ENCODE measurements at regions not wholly inside any gene's neighbourhood (a gene's known extent, or its start where the extent isn't known, plus 50 kb on each side); places are given as distances from the start of the nearest gene placed in this dataset.
A peak's percentile ranks its signal among the peaks of the same experiment; 100 is the strongest.
"Not testable (repeated sequence)": the region's sequence is repeated elsewhere in the genome, so short reads cannot be mapped to it uniquely, and the experiment has no call there.

- Histone ChIP-seq H3K36me3 (ENCODE audit: control insufficient read depth, insufficient read depth, low read length) (no peaks in the 10 kb centered on the region), H3K4me1 (ENCODE audit: control insufficient read depth, insufficient read depth, low read length, poor library complexity, severe bottlenecking) (no peaks in the 10 kb centered on the region), H3K27ac (ENCODE audit: low read depth, low read length, severe bottlenecking) (no peak overlapping the region), H3K4me3 (ENCODE audit: extremely low read depth, insufficient read depth, low read length, poor library complexity, severe bottlenecking) (no peak overlapping the region), H3K9me3 (ENCODE audit: control insufficient read depth, low read length) (no peaks in the 10 kb centered on the region)
- 82 to 100% methylated on average over 1 to 2 of the region's 2 CpGs for WGBS, 2 experiments (ENCODE audit: insufficient coverage in 2 of 2)
These were observed 104.0 kb upstream of the ZEB1 start for GRCh38 chr10:31215052-31215451.

- H3K36me3 ChIP-seq (ENCODE audit: control insufficient read depth, insufficient read depth, low read length) = no peaks in the 10 kb centered on the region
- H3K27ac ChIP-seq (ENCODE audit: low read depth, low read length, severe bottlenecking) = no peak overlapping the region
- no CpG with 5 or more reads among the region's 1 CpG for WGBS, 2 experiments (ENCODE audit: insufficient coverage in 2 of 2)
- no peaks in the 10 kb centered on the region for H3K9me3 ChIP-seq (ENCODE audit: control insufficient read depth, low read length)
- H3K4me3 ChIP-seq (ENCODE audit: extremely low read depth, insufficient read depth, low read length, poor library complexity, severe bottlenecking) = no peak overlapping the region
- H3K4me1 ChIP-seq (ENCODE audit: control insufficient read depth, insufficient read depth, low read length, poor library complexity, severe bottlenecking) = no peaks in the 10 kb centered on the region
These were observed 99.7 kb upstream of the ZEB1 start for GRCh38 chr10:31219306-31219705.

- not testable (repeated sequence) for H3K9me3 ChIP-seq (ENCODE audit: control insufficient read depth, low read length); H3K27ac ChIP-seq (ENCODE audit: low read depth, low read length, severe bottlenecking); H3K4me3 ChIP-seq (ENCODE audit: extremely low read depth, insufficient read depth, low read length, poor library complexity, severe bottlenecking); H3K4me1 ChIP-seq (ENCODE audit: control insufficient read depth, insufficient read depth, low read length, poor library complexity, severe bottlenecking); H3K36me3 ChIP-seq (ENCODE audit: control insufficient read depth, insufficient read depth, low read length)
- 33% methylated on average over 1 of the region's 4 CpGs; no CpG with 5 or more reads in 1 of the 2 experiments for WGBS, 2 experiments (ENCODE audit: insufficient coverage in 2 of 2)
These were observed 90.2 kb upstream of the ZEB1 start for GRCh38 chr10:31228780-31229179.

- Histone ChIP-seq H3K36me3 (ENCODE audit: control insufficient read depth, insufficient read depth, low read length) (no peaks in the 10 kb centered on the region), H3K27ac (ENCODE audit: low read depth, low read length, severe bottlenecking) (no peak overlapping the region), H3K9me3 (ENCODE audit: control insufficient read depth, low read length) (no peaks in the 10 kb centered on the region), H3K4me3 (ENCODE audit: extremely low read depth, insufficient read depth, low read length, poor library complexity, severe bottlenecking) (no peak overlapping the region), H3K4me1 (ENCODE audit: control insufficient read depth, insufficient read depth, low read length, poor library complexity, severe bottlenecking) (no peaks in the 10 kb centered on the region)
- WGBS, 2 experiments (ENCODE audit: insufficient coverage in 2 of 2) = 73% methylated on average over 1 of the region's 1 CpG; no CpG with 5 or more reads in 1 of the 2 experiments
These were observed 79.1 kb upstream of the ZEB1 start for GRCh38 chr10:31239961-31240360.

GRCh38 chr10:31242902-31243301 is 76.1 kb upstream of the ZEB1 start:
- Histone ChIP-seq H3K27ac (ENCODE audit: low read depth, low read length, severe bottlenecking) (peak overlapping the region; percentile 46), H3K9me3 (ENCODE audit: control insufficient read depth, low read length) (no peaks in the 10 kb centered on the region), H3K4me1 (ENCODE audit: control insufficient read depth, insufficient read depth, low read length, poor library complexity, severe bottlenecking) (no peaks in the 10 kb centered on the region), H3K36me3 (ENCODE audit: control insufficient read depth, insufficient read depth, low read length) (no peaks in the 10 kb centered on the region), H3K4me3 (ENCODE audit: extremely low read depth, insufficient read depth, low read length, poor library complexity, severe bottlenecking) (no peak overlapping the region)
- 60% methylated on average over 1 of the region's 1 CpG; no CpG with 5 or more reads in 1 of the 2 experiments for WGBS, 2 experiments (ENCODE audit: insufficient coverage in 2 of 2)

- no CpG with 5 or more reads among the region's 4 CpGs for WGBS, 2 experiments (ENCODE audit: insufficient coverage in 2 of 2)
- not testable (repeated sequence) for H3K36me3 ChIP-seq (ENCODE audit: control insufficient read depth, insufficient read depth, low read length); H3K27ac ChIP-seq (ENCODE audit: low read depth, low read length, severe bottlenecking); H3K4me1 ChIP-seq (ENCODE audit: control insufficient read depth, insufficient read depth, low read length, poor library complexity, severe bottlenecking); H3K4me3 ChIP-seq (ENCODE audit: extremely low read depth, insufficient read depth, low read length, poor library complexity, severe bottlenecking); H3K9me3 ChIP-seq (ENCODE audit: control insufficient read depth, low read length)
These were observed 67.9 kb upstream of the ZEB1 start for GRCh38 chr10:31251118-31251517.

- H3K27ac ChIP-seq (ENCODE audit: low read depth, low read length, severe bottlenecking) = no peak overlapping the region
- H3K9me3 ChIP-seq (ENCODE audit: control insufficient read depth, low read length) = no peaks in the 10 kb centered on the region
These were observed 65.8 kb upstream of the ZEB1 start for GRCh38 chr10:31253237-31253636.

GRCh38 chr10:31261511-31262311 is 57.3 kb upstream of the ZEB1 start:
- Histone ChIP-seq H3K4me3 (ENCODE audit: extremely low read depth, insufficient read depth, low read length, poor library complexity, severe bottlenecking) (no peak overlapping the region), H3K4me1 (ENCODE audit: control insufficient read depth, insufficient read depth, low read length, poor library complexity, severe bottlenecking) (no peaks in the 10 kb centered on the region), H3K27ac (ENCODE audit: low read depth, low read length, severe bottlenecking) (peak overlapping the region; percentile 33), H3K9me3 (ENCODE audit: control insufficient read depth, low read length) (no peaks in the 10 kb centered on the region), H3K36me3 (ENCODE audit: control insufficient read depth, insufficient read depth, low read length) (no peaks in the 10 kb centered on the region)
- WGBS, 2 experiments (ENCODE audit: insufficient coverage in 2 of 2) = 87 to 90% methylated on average over 4 of the region's 6 CpGs

More at GRCh38 chr10:31253237-31253636, 65.8 kb upstream of the ZEB1 start:
- Histone ChIP-seq H3K4me1 (ENCODE audit: control insufficient read depth, insufficient read depth, low read length, poor library complexity, severe bottlenecking) (no peaks in the 10 kb centered on the region), H3K36me3 (ENCODE audit: control insufficient read depth, insufficient read depth, low read length) (no peaks in the 10 kb centered on the region), H3K4me3 (ENCODE audit: extremely low read depth, insufficient read depth, low read length, poor library complexity, severe bottlenecking) (no peak overlapping the region)
- WGBS, 2 experiments (ENCODE audit: insufficient coverage in 2 of 2) = no CpG with 5 or more reads among the region's 1 CpG

GRCh38 chr10:31262672-31263071 is 56.3 kb upstream of the ZEB1 start:
- whole genome bisulfite sequencing, 2 experiments (ENCODE audit: insufficient coverage in 2 of 2) = no CpG with 5 or more reads among the region's 2 CpGs
- no peak overlapping the region for H3K27ac ChIP-seq (ENCODE audit: low read depth, low read length, severe bottlenecking)
- no peaks in the 10 kb centered on the region for H3K36me3 ChIP-seq (ENCODE audit: control insufficient read depth, insufficient read depth, low read length)
- H3K4me3 ChIP-seq (ENCODE audit: extremely low read depth, insufficient read depth, low read length, poor library complexity, severe bottlenecking) = no peak overlapping the region
- no peaks in the 10 kb centered on the region for H3K9me3 ChIP-seq (ENCODE audit: control insufficient read depth, low read length)
- H3K4me1 ChIP-seq (ENCODE audit: control insufficient read depth, insufficient read depth, low read length, poor library complexity, severe bottlenecking) = no peaks in the 10 kb centered on the region

GRCh38 chr10:31263903-31264302 is 55.1 kb upstream of the ZEB1 start:
- H3K4me1 ChIP-seq (ENCODE audit: control insufficient read depth, insufficient read depth, low read length, poor library complexity, severe bottlenecking) = no peaks in the 10 kb centered on the region
- H3K9me3 ChIP-seq (ENCODE audit: control insufficient read depth, low read length) = no peaks in the 10 kb centered on the region
- no peak overlapping the region for H3K4me3 ChIP-seq (ENCODE audit: extremely low read depth, insufficient read depth, low read length, poor library complexity, severe bottlenecking)
- WGBS, 2 experiments (ENCODE audit: insufficient coverage in 2 of 2) = 83 to 95% methylated on average over 2 to 4 of the region's 5 CpGs
- no peaks in the 10 kb centered on the region for H3K36me3 ChIP-seq (ENCODE audit: control insufficient read depth, insufficient read depth, low read length)
- H3K27ac ChIP-seq (ENCODE audit: low read depth, low read length, severe bottlenecking) = no peak overlapping the region

All from mesodermal cell (in vitro differentiated cells).